Chondrocyte (in vitro differentiated cells): ENCODE measurements at regions not wholly inside any gene's neighbourhood (a gene's known extent, or its start where the extent isn't known, plus 50 kb on each side); places are given as distances from the start of the nearest gene placed in this dataset.
"Not testable (repeated sequence)": the region's sequence is repeated elsewhere in the genome, so short reads cannot be mapped to it uniquely, and the experiment has no call there.

Source experiments
- DNase-seq: peaks from one replicate; pipeline ENCODE4 v3.0.0; 2021; ENCODE audit warnings: mixed read lengths, low spot score
- H3K27ac Mint-ChIP-seq: one replicate; pipeline ENCODE4 v1.8.0; 2021; ENCODE audit warnings: mild to moderate bottlenecking, moderate library complexity, mixed read lengths; ENCODE audit not compliant: unreplicated experiment
- H3K27me3 Mint-ChIP-seq: 2 replicates; pipeline ENCODE4 v1.8.0; 2021; ENCODE audit warnings: low read depth, mixed read lengths
- H3K36me3 Mint-ChIP-seq: 2 replicates; pipeline ENCODE4 v1.8.0; 2021; ENCODE audit warnings: low read depth, mixed read lengths
- H3K4me1 Mint-ChIP-seq: 2 replicates; pipeline ENCODE4 v1.8.0; 2021; ENCODE audit warnings: low read depth, mild to moderate bottlenecking, mixed read lengths
- H3K4me3 Mint-ChIP-seq: one replicate; pipeline ENCODE4 v1.8.0; 2021; ENCODE audit warnings: mild to moderate bottlenecking, moderate library complexity, mixed read lengths; ENCODE audit not compliant: unreplicated experiment
- H3K9me3 Mint-ChIP-seq: 2 replicates; pipeline ENCODE4 v1.8.0; 2021; ENCODE audit warnings: low read depth, mixed read lengths
- CTCF ChIP-seq: fragments of 200-600 bp; sonication (generic); IDR thresholded peaks from 2 replicates; pipeline ENCODE4 v1.5.0; 2021; ENCODE audit warnings: antibody characterized with exemption, mild to moderate bottlenecking, moderate library complexity

GRCh38 chr20:48489046-48489463 is 338.7 kb downstream of the PREX1 start:
- DNase-seq: peak; percentile 75
- Mint-ChIP-seq H3K36me3 (no peaks in the 10 kb centered on the region), H3K9me3 (no peaks in the 10 kb centered on the region), H3K4me1 (no peaks in the 10 kb centered on the region), H3K27ac (no peak overlapping the region), H3K4me3 (no peak overlapping the region), H3K27me3 (peaks cover 66% of the 10 kb centered on the region)
- TF ChIP-seq CTCF: no peak

GRCh38 chr20:48488334-48489034 is 339.3 kb downstream of the PREX1 start:
- not testable (repeated sequence) for H3K36me3 Mint-ChIP-seq, H3K4me1 Mint-ChIP-seq, H3K27ac Mint-ChIP-seq, H3K9me3 Mint-ChIP-seq, H3K4me3 Mint-ChIP-seq
- peaks cover 67% of the 10 kb centered on the region for H3K27me3 Mint-ChIP-seq
- peak; percentile 46 for DNase-seq

- Mint-ChIP-seq H3K4me1 (no peaks in the 10 kb centered on the region), H3K27me3 (peaks cover 74% of the 10 kb centered on the region), H3K36me3 (no peaks in the 10 kb centered on the region), H3K9me3 (no peaks in the 10 kb centered on the region), H3K4me3 (no peak overlapping the region), H3K27ac (no peak overlapping the region)
- no peak for TF ChIP-seq CTCF
- no peak for DNase-seq
Measured at GRCh38 chr20:48486065-48486464, 341.7 kb downstream of the PREX1 start.

- H3K9me3 Mint-ChIP-seq, H3K4me1 Mint-ChIP-seq, H3K27ac Mint-ChIP-seq, H3K4me3 Mint-ChIP-seq, DNase-seq, H3K36me3 Mint-ChIP-seq: not testable (repeated sequence)
- peaks cover 76% of the 10 kb centered on the region for H3K27me3 Mint-ChIP-seq
Measured at GRCh38 chr20:48485153-48485552, 342.6 kb downstream of the PREX1 start.

GRCh38 chr20:48483334-48484066 is 344.3 kb downstream of the PREX1 start:
- no peaks in the 10 kb centered on the region for H3K36me3 Mint-ChIP-seq
- TF ChIP-seq CTCF: no peak

GRCh38 chr20:48482790-48483189 is 345.0 kb downstream of the PREX1 start:
- no peak for DNase-seq
- H3K27me3 Mint-ChIP-seq: peaks cover 68% of the 10 kb centered on the region
- no peaks in the 10 kb centered on the region for H3K9me3 Mint-ChIP-seq
- H3K27ac Mint-ChIP-seq: no peak overlapping the region
- TF ChIP-seq CTCF: no peak
- no peaks in the 10 kb centered on the region for H3K4me1 Mint-ChIP-seq
- no peak overlapping the region for H3K4me3 Mint-ChIP-seq
- no peaks in the 10 kb centered on the region for H3K36me3 Mint-ChIP-seq

More at GRCh38 chr20:48483334-48484066, 344.3 kb downstream of the PREX1 start:
- Mint-ChIP-seq H3K4me1 (no peaks in the 10 kb centered on the region), H3K9me3 (no peaks in the 10 kb centered on the region), H3K4me3 (no peak overlapping the region), H3K27me3 (peaks cover 70% of the 10 kb centered on the region), H3K27ac (no peak overlapping the region)
- no peak for DNase-seq
